Effector memory CD8-positive, alpha-beta T cell (primary cell): ENCODE measurements at regions not wholly inside any gene's neighbourhood (a gene's known extent, or its start where the extent isn't known, plus 50 kb on each side); places are given as distances from the start of the nearest gene placed in this dataset.
"Not testable (repeated sequence)": the region's sequence is repeated elsewhere in the genome, so short reads cannot be mapped to it uniquely, and the experiment has no call there.

Experiments used
- ATAC-seq: fragments of 150-1000 bp; cut with Tn5 transposase; replicated peaks from 2 replicates; pipeline ENCODE4 v1.10.0; 2021; ENCODE audit warnings: mild to moderate bottlenecking, moderate library complexity
- DNase-seq, 3 experiments: peaks; one replicate each; pipeline ENCODE4 v3.0.0; 2021
- H3K27ac Mint-ChIP-seq, 2 donors: one replicate each; pipeline ENCODE4 v1.8.0; 2022; ENCODE audit warnings: mild to moderate bottlenecking in 2 of 2, mixed read lengths in 2 of 2, moderate library complexity in 2 of 2
- H3K27me3 Mint-ChIP-seq, 2 donors: one replicate each; pipeline ENCODE4 v1.8.0; 2022; ENCODE audit warnings: mixed read lengths in 2 of 2
- H3K36me3 Mint-ChIP-seq: one replicate; pipeline ENCODE4 v1.8.0; 2022; ENCODE audit warnings: mild to moderate bottlenecking, moderate library complexity, mixed read lengths; ENCODE audit not compliant: insufficient read depth
- H3K4me1 Mint-ChIP-seq, 2 donors: one replicate each; pipeline ENCODE4 v1.8.0; 2022; ENCODE audit warnings: low read depth in 2 of 2, mixed read lengths in 2 of 2
- H3K4me3 Mint-ChIP-seq, 2 donors: one replicate each; pipeline ENCODE4 v1.8.0; 2022; ENCODE audit warnings: mild to moderate bottlenecking in 2 of 2, mixed read lengths in 2 of 2, moderate library complexity in 2 of 2
- H3K9me3 Mint-ChIP-seq, 2 donors: one replicate each; pipeline ENCODE4 v1.8.0; 2022; ENCODE audit warnings: mixed read lengths in 2 of 2

DNA sequence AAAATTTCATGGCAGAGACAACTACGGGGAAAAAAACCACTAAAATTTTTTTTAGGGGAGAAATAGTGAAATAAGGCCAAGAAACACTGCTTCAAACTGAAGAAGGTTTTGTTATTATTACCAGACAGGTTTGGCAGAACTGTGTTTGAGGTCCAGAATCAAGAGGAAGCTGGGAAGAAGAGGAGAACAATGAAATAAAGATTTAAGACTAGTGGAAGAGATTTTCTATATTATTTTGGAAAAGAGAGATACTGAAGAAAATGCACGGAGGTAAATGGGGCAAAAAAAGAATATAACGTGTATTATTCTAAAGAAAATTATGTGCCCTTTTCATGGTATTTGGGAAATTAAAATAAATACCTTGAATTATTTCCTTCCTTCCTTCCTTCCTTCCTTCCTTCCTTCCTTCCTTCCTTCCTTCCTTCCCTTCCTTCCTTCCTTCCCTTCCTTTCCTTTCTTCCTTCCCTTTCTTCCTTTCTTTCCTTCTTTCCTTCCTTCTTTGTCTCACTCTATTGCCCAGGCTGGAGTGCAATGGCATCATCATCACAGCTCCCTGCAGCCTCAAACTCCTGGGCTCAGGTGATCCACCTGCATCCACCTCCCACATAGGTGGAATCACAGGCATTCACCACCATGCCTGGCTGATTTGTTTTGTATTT is 124.3 kb downstream of the GJA1 start:
- H3K27ac Mint-ChIP-seq, result no peak overlapping the region
- H3K27me3 Mint-ChIP-seq, result no peaks in the 10 kb centered on the region
- ATAC-seq, result no peak
- H3K9me3 Mint-ChIP-seq, result peaks cover 7% of the 10 kb centered on the region in 2 donors
- no peaks in the 10 kb centered on the region for H3K36me3 Mint-ChIP-seq
- no peak for DNase-seq
- H3K4me1 Mint-ChIP-seq, result no peaks in the 10 kb centered on the region
- H3K4me3 Mint-ChIP-seq, result no peak overlapping the region

DNA sequence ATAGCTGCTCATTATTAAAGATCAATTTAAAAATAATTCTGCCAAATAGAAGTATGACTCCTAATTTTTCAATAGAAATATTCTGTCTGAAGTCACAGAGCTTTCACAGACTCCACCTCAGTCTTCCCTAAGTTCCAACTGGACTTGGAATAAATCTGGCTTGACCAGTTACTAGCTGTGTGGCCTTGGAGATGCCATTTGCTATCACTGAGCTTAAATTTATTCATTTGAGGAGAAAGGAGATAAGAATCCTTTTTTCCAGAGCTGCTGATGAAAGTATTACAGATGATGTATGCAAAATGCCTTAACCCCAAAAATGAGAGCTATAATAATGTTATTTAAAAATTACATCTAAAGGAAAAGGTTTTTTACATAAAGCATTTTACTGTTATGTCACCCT is 125.0 kb downstream of the GJA1 start:
- H3K27ac Mint-ChIP-seq, result no peak overlapping the region
- peaks cover 8 to 9% of the 10 kb centered on the region in 2 donors for H3K9me3 Mint-ChIP-seq
- H3K4me3 Mint-ChIP-seq, result no peak overlapping the region
- DNase-seq, result no peak
- no peaks in the 10 kb centered on the region for H3K27me3 Mint-ChIP-seq
- H3K4me1 Mint-ChIP-seq, result no peaks in the 10 kb centered on the region
- no peak for ATAC-seq
- H3K36me3 Mint-ChIP-seq, result no peaks in the 10 kb centered on the region

GRCh38 chr6:121563286-121563685 is 127.8 kb downstream of the GJA1 start:
- no peak for DNase-seq
- no peak for ATAC-seq
- Mint-ChIP-seq H3K36me3 (no peaks in the 10 kb centered on the region), H3K27ac (no peak overlapping the region), H3K4me1 (no peaks in the 10 kb centered on the region), H3K27me3 (no peaks in the 10 kb centered on the region), H3K9me3 (peaks cover 8 to 9% of the 10 kb centered on the region in 2 donors), H3K4me3 (no peak overlapping the region)

- H3K4me3 Mint-ChIP-seq, H3K36me3 Mint-ChIP-seq, DNase-seq, H3K9me3 Mint-ChIP-seq, H3K4me1 Mint-ChIP-seq, H3K27ac Mint-ChIP-seq, H3K27me3 Mint-ChIP-seq, ATAC-seq: not testable (repeated sequence)
Measured at GRCh38 chr6:121564529-121564928, 129.1 kb downstream of the GJA1 start.

- Mint-ChIP-seq H3K27me3 (no peaks in the 10 kb centered on the region), H3K9me3 (peaks cover 0 to 8% of the 10 kb centered on the region in 2 donors), H3K4me3 (no peak overlapping the region), H3K27ac (no peak overlapping the region), H3K36me3 (no peaks in the 10 kb centered on the region), H3K4me1 (no peaks in the 10 kb centered on the region)
- DNase-seq (no peak), ATAC-seq (no peak)
Measured at GRCh38 chr6:121571455-121571854, 136.0 kb downstream of the GJA1 start.

DNA sequence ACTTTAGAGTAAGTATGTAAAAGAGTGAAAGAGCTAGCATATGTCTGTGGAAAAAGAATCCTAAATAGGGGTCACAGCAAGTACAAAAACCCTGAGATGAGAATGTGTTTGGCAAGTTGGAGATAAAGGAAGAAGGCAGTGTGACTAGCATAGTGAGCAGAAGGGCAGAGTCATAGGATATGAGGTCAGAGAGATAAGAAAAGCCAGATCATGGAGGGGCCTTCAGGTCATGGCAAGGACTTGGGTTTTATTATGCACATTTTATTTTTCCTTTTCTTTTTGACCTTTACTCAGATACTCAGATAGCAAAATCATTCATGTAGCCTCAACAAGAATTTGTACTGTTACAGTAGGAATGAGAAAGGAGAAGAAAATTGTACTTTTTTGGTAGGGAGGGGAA is 138.0 kb downstream of the GJA1 start:
- DNase-seq, result no peak
- Mint-ChIP-seq H3K27ac (no peak overlapping the region), H3K36me3 (no peaks in the 10 kb centered on the region), H3K27me3 (no peaks in the 10 kb centered on the region), H3K4me1 (no peaks in the 10 kb centered on the region), H3K9me3 (peaks cover 0 to 8% of the 10 kb centered on the region in 2 donors), H3K4me3 (no peak overlapping the region)
- no peak for ATAC-seq

- DNase-seq, result no peak
Measured at GRCh38 chr6:121578216-121578615, 142.8 kb downstream of the GJA1 start.

GRCh38 chr6:121579478-121579877 is 144.0 kb downstream of the GJA1 start:
- Mint-ChIP-seq H3K27ac (no peak overlapping the region), H3K4me3 (no peak overlapping the region), H3K36me3 (no peaks in the 10 kb centered on the region), H3K4me1 (no peaks in the 10 kb centered on the region), H3K27me3 (no peaks in the 10 kb centered on the region), H3K9me3 (peaks cover 0 to 2% of the 10 kb centered on the region in 2 donors)
- DNase-seq (no peak), ATAC-seq (no peak)

More at GRCh38 chr6:121578216-121578615, 142.8 kb downstream of the GJA1 start:
- Mint-ChIP-seq H3K4me1 (no peaks in the 10 kb centered on the region), H3K9me3 (peaks cover 0 to 2% of the 10 kb centered on the region in 2 donors), H3K27ac (no peak overlapping the region), H3K36me3 (no peaks in the 10 kb centered on the region), H3K4me3 (no peak overlapping the region), H3K27me3 (no peaks in the 10 kb centered on the region)
- no peak for ATAC-seq

DNA sequence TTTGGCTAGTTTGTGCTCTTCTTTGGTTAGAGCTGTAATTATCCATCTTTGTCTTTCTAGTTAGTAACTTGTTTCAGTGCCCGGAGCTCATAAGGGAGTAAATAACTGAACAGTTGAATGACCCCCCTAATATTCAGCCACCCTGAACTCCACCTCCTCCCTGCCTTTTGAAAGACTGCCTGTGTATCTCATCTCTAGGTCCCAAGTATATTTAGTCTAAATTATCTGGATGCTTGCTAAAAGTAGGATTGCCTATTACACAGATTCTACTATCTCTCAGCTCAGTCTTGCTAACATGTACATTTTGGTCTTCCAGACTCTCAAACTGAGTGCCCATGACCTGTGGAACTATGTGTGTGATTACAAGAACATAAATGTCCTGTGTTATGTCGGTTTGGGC is 145.9 kb downstream of the GJA1 start:
- Mint-ChIP-seq H3K4me1 (no peaks in the 10 kb centered on the region), H3K27me3 (no peaks in the 10 kb centered on the region), H3K27ac (no peak overlapping the region), H3K36me3 (no peaks in the 10 kb centered on the region), H3K4me3 (no peak overlapping the region), H3K9me3 (peaks cover 0 to 2% of the 10 kb centered on the region in 2 donors)
- ATAC-seq, result no peak
- DNase-seq, result no peak

GRCh38 chr6:121582262-121582661 is 146.8 kb downstream of the GJA1 start:
- Mint-ChIP-seq H3K4me1 (no peaks in the 10 kb centered on the region), H3K9me3 (peaks cover 0 to 2% of the 10 kb centered on the region in 2 donors), H3K27me3 (no peaks in the 10 kb centered on the region), H3K4me3 (no peak overlapping the region), H3K36me3 (no peaks in the 10 kb centered on the region), H3K27ac (no peak overlapping the region)
- ATAC-seq, result no peak
- DNase-seq, result no peak

DNA sequence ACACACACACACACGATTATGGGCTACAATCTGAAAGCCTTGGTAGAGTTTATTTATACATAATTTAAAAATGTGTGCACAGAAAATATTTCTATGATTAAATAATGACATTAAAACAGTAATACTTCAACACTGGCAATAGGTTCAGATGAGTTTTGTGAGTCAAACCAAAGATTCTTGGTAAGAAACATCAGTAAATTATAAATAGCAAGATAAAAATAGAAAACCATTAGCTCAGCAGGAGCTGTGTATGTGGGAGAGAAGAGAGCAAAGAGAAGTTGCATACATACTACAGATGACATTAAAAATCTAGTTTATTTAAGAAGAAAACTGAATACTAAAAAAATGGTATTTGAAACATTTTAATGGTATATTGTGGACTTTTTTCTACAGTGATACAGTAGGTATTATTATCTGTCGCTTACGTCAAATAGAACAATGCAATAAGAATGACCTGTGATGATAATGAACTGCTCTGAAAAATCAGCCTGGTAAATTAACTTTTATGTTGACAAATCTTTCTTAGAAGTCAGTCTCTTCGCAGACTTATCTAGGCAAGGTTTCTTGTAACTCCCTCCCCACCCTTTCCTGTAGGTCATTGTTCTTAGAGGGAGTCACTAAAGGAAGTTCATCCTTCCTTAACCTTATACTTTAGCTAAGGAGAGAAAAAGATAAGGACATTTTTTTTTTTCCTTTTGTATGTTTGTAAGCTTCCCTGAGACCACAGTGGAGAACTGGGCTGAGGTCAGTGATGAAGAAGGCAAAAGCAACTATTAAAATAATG is 149.3 kb downstream of the GJA1 start:
- ATAC-seq, result no peak
- H3K36me3 Mint-ChIP-seq, result no peaks in the 10 kb centered on the region
- DNase-seq, result no peak
- no peak overlapping the region for H3K27ac Mint-ChIP-seq
- H3K4me3 Mint-ChIP-seq, result no peak overlapping the region
- no peaks in the 10 kb centered on the region for H3K27me3 Mint-ChIP-seq
- peaks cover 0 to 2% of the 10 kb centered on the region in 2 donors for H3K9me3 Mint-ChIP-seq
- H3K4me1 Mint-ChIP-seq, result no peaks in the 10 kb centered on the region

GRCh38 chr6:121590438-121590837 is 155.0 kb downstream of the GJA1 start:
- Mint-ChIP-seq H3K27ac (no peak overlapping the region), H3K9me3 (peaks cover 0 to 6% of the 10 kb centered on the region in 2 donors), H3K36me3 (no peaks in the 10 kb centered on the region), H3K4me3 (no peak overlapping the region), H3K27me3 (no peaks in the 10 kb centered on the region), H3K4me1 (no peaks in the 10 kb centered on the region)
- no peak for DNase-seq
- no peak for ATAC-seq

DNA sequence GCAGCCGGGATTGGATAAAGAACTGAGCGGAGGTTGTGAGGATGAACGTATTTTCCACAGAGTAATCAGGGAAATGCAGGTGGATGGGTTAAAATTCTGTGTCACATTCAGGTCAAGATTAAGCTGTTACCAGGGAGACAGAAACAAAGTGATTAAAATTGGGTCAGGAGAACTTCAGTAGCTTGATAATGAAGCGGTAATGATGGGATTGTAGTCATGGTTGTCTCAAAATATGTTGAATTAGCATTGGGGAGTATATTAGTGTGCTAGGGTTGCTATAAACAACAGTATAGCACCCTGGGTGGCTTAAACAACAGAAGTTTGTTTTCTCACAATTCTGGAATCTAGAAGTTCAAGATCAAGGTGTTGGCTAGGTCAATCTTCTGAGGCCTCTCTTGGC is 155.5 kb downstream of the GJA1 start:
- ATAC-seq (no peak), DNase-seq (no peak)
- H3K9me3 Mint-ChIP-seq, result peaks cover 0 to 6% of the 10 kb centered on the region in 2 donors
- H3K27me3 Mint-ChIP-seq, result no peaks in the 10 kb centered on the region
- H3K36me3 Mint-ChIP-seq, result no peaks in the 10 kb centered on the region
- H3K27ac Mint-ChIP-seq, result no peak overlapping the region
- H3K4me3 Mint-ChIP-seq, result no peak overlapping the region
- no peaks in the 10 kb centered on the region for H3K4me1 Mint-ChIP-seq

DNA sequence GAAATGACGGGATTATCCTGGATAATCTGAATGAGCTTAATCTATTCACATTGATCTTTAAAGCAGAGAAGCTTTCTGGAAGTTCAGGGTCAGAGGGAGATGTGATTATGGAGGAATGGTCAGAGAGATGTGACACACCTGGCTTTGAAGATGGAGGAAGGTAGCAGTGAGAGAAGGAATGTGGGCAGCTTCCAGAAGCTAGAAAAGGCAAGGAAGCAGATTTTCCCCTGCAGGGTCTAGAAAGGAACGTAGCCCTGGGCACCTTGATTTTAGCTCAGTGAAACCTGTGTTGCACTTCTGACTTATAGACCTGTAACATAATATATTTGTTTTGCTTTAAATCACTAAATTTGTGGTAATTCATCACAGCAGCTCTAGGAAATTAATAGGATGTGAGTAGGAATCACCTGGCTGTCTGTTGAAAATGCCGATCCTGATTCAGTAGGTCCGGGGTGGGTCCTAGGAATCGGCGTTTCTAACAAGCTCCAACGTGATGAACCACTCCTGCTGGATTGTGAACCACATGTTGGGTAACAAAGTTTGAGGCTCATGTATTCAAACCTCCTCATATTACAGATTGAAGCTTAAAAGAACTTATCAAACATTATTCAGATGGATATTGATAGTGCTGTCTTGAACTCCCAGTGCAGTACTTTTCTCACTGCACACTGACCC is 157.0 kb downstream of the GJA1 start:
- Mint-ChIP-seq H3K9me3 (peaks cover 0 to 6% of the 10 kb centered on the region in 2 donors), H3K4me1 (no peaks in the 10 kb centered on the region), H3K36me3 (no peaks in the 10 kb centered on the region), H3K27me3 (no peaks in the 10 kb centered on the region), H3K4me3 (no peak overlapping the region), H3K27ac (no peak overlapping the region)
- no peak for ATAC-seq
- DNase-seq, result no peak
